HG03175 (cell line): ENCODE measurements at regions not wholly inside any gene's neighbourhood (a gene's known extent, or its start where the extent isn't known, plus 50 kb on each side); places are given as distances from the start of the nearest gene placed in this dataset.
"Not testable (repeated sequence)": the region's sequence is repeated elsewhere in the genome, so short reads cannot be mapped to it uniquely, and the experiment has no call there.

ENCODE experiments used
- ATAC-seq: cut with Tn5 transposase; IDR thresholded peaks from one replicate; pipeline ENCODE4 v1.9.1; 2021; ENCODE audit warnings: mild to moderate bottlenecking, moderate library complexity; ENCODE audit not compliant: unreplicated experiment

DNA sequence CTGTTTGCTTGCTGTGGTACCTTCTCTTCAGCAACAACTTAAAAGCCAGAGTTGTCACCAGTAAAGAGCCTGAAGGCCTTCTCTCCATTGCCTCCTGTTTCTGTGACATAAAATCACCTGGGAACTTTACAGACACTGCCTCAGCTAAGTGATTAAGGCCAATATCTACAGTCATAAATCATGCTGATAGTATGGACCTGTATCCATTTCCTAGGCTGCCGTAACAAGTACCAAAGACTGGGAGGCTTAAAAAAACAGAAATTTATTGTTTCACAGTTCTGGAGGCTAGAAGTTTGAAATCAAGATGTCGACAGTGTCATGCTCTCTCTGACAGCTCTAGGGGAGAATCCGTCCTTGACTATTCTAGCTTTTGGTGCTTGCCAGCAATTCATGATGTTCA lies 108.4 kb upstream of the UNC5B start:
- ATAC-seq: no peak

DNA sequence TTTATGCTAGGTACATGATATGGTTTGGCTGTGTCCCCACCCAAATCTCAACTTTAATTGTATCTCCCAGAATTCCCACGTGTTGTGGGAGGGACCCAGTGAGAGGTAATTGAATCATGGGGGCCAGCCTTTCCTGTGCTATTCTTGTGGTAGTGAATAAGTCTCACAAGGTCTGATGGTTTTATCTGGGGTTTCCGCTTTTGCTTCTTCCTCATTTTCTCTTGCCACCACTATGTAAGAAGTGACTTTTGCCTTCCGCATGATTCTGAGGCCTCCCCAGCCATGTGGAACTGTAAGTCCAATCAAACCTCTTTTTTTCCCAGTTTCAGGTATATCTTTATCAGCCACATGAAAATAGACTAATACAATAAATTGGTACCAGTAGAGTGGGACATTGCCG lies 106.2 kb upstream of the UNC5B start:
- ATAC-seq: not testable (repeated sequence)

DNA sequence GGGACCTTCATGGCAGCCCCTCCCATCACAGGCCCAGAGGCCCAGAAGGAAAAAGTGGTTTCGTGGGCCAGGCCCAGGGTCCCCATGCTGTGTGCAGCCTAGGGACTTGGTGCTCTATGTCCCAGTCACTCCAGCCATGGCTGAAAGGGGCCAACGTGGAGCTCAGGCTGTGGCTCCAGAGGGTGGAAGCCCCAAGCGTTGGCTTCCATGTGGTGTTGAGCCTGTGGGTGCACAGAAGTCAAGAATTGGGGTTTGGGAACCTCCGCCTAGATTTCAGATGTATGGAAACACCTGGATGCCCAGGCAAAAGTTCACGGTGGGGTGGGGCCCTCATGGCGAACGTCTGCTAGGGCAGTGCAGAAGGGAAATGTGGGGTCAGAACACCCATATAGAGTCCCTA lies 105.3 kb upstream of the UNC5B start:
- ATAC-seq: not testable (repeated sequence)

DNA sequence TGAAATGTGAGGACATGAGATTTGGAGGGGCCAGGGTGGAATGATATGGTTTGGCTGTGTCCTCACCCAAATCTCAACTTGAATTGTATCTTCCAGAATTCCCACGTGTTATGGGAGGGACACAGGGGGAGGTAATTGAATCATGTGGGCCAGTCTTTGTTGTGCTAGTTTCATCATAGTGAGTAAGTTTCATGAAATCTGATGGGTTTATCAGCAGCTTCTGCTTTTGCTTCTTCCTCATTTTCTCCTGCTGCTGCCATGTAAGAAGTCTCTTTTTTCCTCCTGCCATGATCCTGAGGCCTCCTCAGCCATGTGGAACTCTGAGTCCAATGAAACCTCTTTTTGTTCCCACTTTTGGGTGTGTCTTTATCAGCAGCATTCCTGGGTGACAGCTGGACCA lies 104.3 kb upstream of the UNC5B start:
- ATAC-seq: not testable (repeated sequence)

DNA sequence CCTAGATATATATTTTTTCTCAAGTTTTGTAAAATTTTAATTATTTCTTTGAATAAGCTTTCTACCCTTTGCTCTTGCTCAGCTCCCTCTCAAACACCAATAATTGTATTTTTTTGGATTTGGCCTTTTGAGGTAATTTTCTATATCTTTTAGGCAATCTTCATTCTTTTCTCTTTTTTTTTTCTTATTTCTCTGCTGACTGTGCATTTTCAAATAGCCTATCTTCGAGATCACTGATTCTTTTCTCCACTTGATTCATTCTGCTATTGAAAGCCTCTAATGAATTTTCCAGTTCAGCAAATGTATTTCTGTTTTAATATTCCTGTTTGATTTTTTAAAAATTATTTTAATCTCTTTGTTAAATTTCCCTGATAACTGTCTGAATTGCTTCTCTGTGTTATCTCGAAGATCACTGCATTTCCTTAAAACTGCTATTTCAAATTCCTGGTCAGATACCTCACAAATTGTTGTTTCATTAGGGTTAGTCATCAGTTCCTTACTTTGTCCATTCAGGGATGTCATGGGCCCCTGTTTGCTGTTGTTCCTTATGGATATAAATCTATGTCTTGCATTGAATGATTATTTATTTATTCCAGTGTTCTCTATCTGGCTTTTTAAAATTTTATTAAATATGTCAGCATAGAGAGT lies 100.1 kb upstream of the UNC5B start:
- ATAC-seq: no peak

DNA sequence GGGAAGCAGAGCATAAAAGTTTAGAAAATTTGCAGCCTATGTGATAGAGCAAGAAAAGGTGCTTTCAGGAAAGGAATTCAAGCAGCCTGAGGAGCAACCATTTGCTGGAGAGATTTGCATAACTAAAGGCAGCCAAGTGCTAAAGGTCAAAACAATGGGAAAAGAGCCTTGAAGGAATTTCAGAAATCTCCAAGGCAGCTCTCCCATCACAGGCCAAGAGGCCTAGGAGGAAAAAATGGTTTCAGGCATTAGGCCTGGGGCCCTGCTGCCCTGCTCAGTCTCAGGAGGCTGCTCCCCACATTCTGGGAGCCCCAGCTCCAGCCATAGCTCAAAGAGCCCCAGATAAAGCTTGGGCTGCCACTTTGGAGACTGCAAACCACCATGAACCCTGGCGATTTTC lies 95.9 kb upstream of the UNC5B start:
- no peak for ATAC-seq

DNA sequence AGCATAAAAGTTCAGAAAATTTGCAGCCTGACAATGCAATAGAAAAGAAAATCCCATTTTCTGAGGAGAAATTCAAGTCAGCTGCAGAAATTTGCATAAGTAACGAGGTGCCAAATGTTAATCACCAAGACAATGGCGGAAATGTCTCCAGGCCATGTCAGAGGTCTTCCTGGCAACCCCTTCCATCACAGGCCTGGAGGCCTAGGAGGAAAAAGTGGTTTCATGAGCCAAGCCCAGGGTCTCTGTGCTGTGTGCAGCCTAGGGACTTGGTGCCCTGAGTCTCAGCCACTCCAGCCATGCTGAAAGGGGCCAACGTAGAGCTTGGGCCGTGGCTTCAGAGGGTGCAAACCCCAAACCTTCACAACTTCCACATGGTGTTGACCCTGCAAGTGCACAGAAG lies 94.8 kb upstream of the UNC5B start:
- not testable (repeated sequence) for ATAC-seq

DNA sequence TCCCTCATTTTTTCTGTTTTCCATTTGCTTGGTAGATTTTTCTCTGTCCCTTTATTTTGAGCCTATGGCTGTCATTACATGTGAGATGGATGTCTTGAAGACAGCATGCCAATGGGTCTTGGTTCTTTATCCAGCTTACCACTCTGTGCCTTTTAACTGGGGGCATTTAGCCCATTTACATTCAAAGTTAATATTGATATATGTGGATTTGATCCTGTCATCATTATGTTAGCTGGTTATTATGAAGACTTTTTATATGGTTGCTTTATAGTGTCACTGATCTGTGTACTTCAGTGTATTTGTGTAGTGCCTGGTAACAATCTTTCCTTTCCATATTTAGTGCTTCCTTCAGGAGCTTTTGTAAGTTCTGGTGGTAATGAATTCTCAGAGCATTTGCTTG lies 89.3 kb upstream of the UNC5B start:
- ATAC-seq: no peak

DNA sequence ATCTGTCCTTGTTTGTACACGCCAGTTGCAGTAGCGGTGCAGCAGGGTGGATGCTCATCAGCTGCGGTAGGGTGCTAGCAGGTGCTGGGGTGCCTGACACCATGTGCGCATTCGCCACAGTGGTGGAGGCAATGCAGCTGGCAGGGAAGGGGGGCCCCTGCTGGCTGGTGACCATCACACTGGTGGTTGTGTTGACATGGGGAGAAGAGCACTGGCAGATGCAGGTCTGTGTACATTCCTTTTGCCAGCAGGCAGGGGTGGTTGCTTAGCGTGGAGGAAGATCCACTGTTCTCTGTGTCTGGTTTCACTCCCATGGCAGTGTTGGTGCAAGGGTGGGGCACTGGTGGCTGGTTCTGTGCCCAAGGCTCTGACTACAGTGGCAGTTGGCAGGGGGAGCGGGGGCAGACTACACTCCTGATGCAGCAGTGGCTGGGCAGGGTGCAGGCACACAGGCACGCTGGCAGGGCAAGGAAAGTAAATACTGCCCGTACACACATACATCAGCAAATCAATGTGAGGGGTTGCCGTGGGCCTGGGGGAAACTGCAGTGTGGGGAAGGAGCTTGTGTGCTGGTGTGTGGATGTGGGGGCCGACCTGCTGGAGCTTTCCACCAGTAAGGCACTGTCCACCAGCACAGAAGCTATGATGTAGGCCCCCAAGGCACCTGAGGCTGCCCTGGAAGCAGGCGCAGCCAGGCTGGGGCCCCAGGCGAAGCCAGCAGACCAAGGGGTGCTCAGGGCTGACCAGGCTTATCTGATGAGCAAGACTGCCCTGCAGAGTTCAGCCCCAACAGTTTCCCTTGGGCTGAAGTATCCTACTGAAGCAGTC lies 87.2 kb upstream of the UNC5B start:
- ATAC-seq: no peak

DNA sequence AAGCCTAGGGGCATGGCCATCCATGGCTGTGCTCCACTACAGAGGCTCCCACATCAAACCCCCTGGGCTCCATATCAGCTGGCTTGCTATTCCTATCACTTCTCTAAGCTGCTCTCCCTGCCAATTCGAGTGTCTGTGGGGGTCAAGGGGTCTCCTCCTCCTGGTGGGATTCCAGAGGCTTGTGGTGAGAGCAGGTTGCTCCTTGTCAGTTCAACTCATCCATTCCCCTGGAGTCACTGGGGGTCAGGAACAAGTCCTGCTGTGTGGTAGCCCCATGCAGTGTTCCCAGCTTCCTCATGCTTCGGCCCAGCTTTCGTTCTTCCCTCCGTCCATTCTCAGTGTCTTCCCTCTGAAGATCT lies 86.6 kb upstream of the UNC5B start:
- no peak for ATAC-seq

DNA sequence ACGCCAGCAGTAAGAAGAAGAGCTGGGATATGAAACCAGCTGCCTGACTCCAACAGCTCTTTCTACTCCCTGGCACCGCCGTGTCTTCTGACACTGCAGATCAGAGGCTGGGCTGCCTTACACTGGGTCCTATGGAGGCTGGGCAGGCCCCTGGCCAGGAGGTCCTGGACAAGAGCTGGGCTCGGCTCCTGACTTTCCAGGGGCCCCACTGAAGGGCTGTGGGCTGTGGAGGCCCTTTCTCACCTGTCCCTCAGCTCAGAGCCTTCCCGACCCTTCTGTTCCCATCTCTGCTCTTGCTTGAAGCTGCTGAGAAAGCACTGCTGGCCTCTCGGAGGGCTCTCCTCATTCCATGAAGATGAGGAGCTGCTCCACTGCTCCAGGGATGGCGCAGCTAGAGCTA lies 85.9 kb upstream of the UNC5B start:
- ATAC-seq: no peak

DNA sequence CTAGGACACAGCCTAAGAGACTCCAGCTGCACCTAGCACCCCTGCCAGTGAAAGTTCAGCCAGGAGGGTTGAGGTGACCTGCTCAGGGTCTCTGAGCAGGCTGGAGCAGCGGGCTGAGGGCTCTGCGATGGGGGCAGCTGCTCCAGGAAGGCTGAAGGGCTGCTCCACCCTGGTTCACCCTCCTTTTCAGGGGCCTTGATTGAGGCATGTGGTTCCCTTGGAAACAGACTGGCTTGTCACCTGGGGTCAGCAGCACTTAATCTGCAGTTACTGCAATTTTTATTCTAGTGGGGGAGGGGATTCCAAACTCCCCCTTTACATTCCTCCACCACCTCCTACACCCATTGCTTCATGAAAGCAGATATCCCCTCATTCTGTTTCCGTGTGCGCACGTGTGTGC lies 85.3 kb upstream of the UNC5B start:
- no peak for ATAC-seq

DNA sequence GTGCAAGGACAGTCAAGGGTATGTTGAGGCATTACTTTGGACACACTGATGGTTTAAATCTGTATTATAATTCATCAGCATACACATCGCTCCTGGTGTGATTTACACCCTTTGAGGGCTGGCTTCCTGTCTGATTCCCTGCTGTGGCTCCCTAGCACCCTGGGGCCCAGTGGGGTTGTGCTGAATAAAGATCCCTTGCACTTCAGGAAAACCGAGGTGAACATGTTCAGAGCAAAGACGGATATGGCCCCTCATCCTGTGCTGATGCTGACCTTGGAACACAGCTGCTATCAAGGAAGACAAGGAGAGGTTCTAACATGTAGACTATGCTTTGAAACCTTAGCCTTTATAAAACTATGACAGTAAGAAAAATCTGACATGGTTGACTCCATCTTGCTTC lies 84.6 kb upstream of the UNC5B start:
- ATAC-seq: no peak

DNA sequence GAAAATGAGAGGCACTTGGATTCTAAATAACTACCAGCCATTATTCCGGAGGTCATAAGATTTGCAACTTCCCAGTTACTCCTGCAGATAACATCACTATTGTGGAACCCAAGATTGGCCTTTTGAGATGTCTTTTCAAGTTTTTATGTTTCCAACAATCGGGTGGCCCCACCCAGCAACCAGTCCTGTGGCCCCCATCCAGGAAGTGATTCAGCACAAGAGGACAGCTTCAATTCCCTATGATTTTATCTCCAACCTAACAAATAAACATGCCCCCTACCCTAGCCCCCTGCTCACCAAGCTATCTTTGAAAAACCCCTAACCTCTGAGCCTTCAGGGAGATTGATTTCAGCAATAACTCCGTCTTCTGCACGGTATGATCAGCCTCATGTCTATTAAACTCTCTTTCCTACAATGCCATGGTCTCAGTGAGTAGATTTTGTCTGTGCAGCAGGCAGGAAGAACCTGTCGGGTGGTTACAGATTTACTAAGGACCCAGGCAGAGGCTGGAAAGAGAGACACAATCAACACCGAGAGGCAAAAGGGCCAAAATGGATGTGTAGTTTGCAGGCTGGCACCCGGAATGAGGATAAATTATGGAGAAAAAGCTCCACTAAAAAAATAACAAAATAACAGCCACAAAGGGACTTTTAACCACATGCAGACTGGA lies 83.9 kb upstream of the UNC5B start:
- ATAC-seq: no peak

DNA sequence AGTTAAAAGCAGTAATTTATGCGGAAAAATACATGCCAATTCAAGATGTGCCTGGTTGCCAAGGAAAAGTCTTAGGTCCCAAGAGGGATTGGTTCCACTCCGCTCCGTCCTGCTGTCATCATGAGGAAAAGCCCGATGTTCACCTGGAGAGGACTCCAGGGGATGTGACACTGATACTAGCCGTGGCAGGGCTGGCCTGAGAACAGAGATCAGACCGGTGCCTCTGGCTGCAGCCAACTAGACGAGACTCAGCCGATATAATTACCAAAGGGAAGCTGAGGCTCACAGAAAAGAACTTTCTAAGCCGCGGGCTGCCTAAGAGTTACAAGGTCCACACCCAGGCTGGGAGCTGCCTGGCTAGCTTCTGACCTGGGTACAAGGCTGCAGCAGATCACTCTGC lies 81.3 kb upstream of the UNC5B start:
- ATAC-seq: no peak

DNA sequence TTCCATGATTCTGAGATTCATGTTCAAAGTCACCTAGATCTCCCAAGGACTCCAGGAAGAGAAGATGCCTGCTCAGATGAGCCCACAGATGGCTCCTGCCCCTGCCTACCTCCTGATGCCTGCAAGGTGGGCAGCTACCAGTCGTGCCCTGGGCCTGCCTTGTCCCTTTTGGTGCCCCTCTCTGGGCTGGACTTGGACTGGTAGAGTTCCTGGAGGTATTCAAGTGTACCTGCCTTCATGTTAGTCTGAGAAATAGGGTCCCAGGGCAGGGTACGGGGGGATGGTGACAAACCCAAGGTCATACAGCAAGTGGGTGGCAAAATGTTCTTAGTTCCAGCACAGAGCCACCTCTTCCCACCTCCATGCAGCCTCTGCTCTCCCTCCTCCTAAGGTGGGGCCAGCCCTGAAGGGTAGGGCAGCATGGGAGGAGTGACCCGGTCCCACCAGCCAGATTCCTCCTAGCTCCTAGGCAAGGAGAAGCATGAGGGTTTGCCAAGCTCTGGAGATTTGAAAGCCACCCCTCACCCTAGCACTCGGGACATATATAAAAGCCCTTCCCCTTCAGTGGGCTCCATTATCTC lies 80.8 kb upstream of the UNC5B start:
- no peak for ATAC-seq

DNA sequence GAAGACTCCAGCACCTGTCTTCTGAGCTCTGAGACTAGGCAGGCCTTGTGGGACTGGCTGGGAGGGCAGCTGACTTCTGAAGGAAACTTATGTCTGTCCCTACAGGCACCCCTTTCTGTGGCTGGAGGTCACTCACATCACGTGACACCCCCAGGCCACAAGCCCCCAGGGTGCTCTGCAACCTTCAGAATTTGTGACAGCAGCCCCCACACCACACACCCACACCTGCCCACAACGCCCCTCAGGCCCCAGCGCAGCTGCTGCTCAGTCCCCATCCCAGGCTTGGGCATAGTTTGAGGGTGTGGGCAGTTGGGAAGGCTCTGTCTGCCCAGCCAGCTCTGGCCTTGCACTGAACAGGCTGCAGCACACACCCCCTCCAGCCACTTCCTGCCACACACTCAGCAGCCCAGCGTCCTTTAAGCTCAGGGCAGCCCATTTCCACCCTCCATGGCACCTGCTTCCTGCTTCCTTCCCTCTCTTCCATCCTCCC lies 80.0 kb upstream of the UNC5B start:
- ATAC-seq: no peak

DNA sequence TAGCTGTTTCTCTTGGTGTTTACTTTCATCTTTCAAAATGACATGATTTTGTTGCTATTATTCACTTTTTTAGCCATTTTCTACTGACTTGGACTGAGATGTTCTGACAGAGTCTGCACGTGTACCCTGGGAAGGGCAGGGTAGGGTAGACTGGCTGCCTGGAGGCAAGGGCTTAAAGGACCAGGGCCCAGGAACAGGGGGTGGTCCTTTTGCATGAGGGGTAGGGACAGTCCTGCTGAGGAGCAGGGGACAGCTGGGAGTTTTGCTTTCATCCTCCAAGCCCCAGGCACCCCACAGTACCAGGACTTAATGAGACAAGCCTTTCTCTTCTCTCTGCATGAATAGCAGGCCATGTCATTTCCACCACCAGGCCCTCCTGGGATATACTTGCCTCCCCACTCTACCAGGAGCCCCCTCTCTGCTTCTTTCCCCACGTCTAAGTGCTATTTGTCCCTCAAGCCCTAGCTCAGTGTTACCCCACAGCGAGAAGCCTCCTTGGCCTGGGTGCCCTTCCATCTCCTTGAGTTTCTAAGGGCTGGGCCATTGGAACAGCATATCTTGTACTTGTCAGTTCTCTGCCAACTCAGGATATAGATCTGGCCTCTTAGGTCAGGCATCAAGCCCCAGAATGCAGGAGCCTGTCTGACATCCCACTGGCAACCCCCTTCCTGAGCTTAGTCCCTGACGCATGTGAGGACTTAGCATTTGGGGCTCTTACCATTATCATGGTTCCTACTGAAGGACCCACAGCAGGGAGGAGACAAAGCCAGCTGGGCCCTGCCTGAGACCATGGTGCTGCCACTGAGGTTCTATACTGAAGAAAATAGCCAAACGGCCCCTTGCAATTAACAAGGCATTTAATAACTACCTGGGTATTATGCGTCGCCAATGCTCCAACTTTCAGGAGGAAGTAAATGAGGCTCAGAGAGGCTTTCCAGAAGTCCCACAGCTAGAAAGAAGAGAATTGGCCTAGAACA lies 78.4 kb upstream of the UNC5B start:
- ATAC-seq: no peak

DNA sequence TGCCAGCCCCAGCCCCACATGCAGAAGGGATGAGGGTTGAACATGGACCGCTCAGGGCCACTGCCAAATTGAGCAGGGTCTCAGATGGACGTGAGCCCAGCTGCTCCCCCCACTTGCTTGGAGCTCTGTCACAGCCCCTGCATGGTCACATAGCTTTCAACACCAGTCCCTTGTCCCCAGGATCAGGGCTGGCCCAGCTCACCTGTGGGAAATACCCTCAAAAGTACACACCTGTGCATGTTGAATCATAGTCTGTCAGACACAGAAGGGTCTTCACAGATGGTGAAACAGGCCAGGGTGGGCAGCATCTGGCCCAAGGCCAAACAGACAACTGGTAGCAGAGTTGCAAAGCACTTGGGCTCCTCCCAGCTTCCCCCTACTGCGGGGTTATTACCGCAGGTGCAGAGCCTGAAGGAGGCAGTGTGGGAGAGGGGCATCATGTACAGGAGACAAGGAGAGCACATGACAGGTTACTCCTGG lies 77.6 kb upstream of the UNC5B start:
- no peak for ATAC-seq

DNA sequence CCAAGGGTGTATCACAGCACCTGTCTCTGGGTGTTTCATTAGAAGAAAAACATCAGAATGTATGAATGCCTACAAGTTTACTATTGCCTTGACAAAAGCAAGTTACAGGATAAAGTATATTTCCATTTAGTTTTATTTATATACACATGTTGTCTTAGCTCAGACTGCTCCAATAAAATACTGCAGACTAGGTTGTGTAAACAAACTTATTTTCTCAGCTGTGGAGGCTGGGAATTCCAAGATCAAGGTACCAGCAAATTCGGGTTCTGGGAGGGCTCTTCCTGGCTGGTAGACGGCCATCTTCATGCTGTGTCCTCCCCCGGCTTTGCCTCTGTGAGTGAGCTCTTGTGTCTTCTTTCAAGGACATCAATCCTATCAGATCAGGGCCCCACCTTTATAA lies 77.1 kb upstream of the UNC5B start:
- ATAC-seq: no peak
